ENCODE measurements at regions not wholly inside any gene's neighbourhood (a gene's known extent, or its start where the extent isn't known, plus 50 kb on each side); places are given as distances from the start of the nearest gene placed in this dataset.

DNA sequence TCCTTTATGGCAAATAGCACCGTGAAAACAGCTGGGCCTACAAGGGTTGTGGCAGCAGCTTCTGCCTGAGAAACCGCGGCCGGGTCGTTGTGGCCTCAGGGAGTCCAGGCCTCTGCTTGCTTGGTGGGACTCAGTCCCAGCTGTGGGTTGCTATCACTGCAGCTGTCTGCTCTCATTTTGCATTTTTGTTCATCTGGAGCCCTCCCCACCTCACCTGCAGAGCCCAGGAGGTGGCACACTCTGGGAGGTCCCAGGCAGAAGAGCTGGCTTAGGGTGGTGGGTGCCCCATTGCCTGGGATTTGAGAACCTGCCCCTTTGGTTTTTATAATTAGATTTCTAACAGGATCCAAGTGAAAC lies 138.4 kb downstream of the GADD45G start:
- peaks cover 0 to 10% of the 10 kb centered on the region in 2 donors for H3K4me1 ChIP-seq
- intact Hi-C loops (cut with DNase I; ENCODE audit: low total_unique reads): no loop called here
- no peak overlapping the region for H3K4me3 ChIP-seq
- no peaks in the 10 kb centered on the region for H3K36me3 ChIP-seq
- TF ChIP-seq POLR2A (IDR thresholded peaks at IDR 0.05): no peak
- TF ChIP-seq, protein P1, sequence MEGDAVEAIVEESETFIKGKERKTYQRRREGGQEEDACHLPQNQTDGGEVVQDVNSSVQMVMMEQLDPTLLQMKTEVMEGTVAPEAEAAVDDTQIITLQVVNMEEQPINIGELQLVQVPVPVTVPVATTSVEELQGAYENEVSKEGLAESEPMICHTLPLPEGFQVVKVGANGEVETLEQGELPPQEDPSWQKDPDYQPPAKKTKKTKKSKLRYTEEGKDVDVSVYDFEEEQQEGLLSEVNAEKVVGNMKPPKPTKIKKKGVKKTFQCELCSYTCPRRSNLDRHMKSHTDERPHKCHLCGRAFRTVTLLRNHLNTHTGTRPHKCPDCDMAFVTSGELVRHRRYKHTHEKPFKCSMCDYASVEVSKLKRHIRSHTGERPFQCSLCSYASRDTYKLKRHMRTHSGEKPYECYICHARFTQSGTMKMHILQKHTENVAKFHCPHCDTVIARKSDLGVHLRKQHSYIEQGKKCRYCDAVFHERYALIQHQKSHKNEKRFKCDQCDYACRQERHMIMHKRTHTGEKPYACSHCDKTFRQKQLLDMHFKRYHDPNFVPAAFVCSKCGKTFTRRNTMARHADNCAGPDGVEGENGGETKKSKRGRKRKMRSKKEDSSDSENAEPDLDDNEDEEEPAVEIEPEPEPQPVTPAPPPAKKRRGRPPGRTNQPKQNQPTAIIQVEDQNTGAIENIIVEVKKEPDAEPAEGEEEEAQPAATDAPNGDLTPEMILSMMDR (IDR thresholded peaks at IDR 0.05): no peak
- TF ChIP-seq POLR2AphosphoS5 (IDR thresholded peaks at IDR 0.05): no peak
- H3K27me3 ChIP-seq: peaks cover 0 to 10% of the 10 kb centered on the region in 2 donors
- DNase-seq (ENCODE audit: low spot score in 2 of 2): no peak
- no peak overlapping the region for H3K27ac ChIP-seq
- H3K9me3 ChIP-seq: peaks cover 0 to 6% of the 10 kb centered on the region in 2 donors

DNA sequence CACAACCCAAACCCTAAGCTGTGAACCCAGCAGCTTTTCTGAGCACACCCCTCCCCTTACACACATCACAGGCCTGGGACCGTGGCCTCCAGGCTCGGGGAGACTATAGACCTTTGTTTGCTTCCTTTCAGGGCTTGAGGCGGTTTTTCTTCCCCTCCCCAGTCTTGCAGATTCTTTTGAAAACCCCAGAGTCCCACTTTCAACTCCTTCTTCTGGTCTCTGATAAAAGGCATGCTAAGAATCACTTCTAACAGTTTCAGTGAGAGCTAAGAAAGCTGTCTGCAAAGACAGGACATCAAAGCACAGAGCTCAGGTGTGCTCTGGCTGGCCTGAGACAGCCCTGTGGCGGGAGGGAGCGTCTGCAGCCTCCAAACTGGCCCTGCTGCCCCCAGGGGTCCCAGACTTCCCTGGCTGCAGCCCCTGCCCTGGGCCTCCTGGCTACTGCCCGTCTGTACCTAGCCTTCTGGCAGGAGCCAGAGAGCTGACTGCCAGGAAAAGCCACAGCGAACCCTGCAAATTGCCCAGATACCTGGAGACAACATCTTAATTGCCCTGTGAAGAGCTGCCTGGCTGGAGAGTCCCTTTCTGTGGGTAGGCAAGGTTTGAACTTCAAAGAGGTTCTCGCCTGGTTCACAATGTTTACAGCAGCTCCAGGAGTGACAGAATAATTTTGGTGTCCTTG lies 138.9 kb downstream of the GADD45G start:
- Histone ChIP-seq H3K27me3 (peaks cover 0 to 10% of the 10 kb centered on the region in 2 donors), H3K4me1 (peaks cover 0 to 10% of the 10 kb centered on the region in 2 donors), H3K9me3 (peaks cover 0 to 6% of the 10 kb centered on the region in 2 donors), H3K36me3 (no peaks in the 10 kb centered on the region), H3K4me3 (no peak overlapping the region), H3K27ac (peak overlapping the region in 1 of 2 donors; percentile 11)
- intact Hi-C loops (cut with DNase I; ENCODE audit: low total_unique reads): no loop called here
- TF ChIP-seq POLR2A (IDR thresholded peaks at IDR 0.05) (no peak), POLR2AphosphoS5 (IDR thresholded peaks at IDR 0.05) (no peak)
- TF ChIP-seq, protein P1 (IDR thresholded peaks at IDR 0.05): no peak
- DNase-seq (ENCODE audit: low spot score in 2 of 2): peak in 1 of 2 donors; percentile 50

DNA sequence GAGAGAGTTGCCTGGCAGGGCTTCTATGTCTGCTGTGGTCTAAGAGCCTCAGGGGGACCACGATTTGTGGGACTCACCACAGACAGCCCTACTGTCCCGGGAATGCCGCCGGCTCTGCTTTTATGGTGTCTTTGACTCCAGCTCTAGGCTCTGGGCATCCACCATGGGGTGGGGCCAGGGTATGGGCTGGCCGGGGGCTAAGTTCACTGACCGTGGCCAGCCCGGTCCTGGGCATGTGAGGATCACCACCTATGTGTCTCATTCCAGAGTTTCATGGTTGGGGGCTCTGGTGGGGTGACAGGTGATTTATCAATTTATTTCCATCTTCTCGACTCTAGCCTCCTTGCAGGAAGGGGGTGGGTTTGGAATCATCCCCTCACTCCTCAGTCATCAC lies 139.4 kb downstream of the GADD45G start:
- peaks cover 0 to 6% of the 10 kb centered on the region in 2 donors for H3K9me3 ChIP-seq
- H3K36me3 ChIP-seq: no peaks in the 10 kb centered on the region
- peak overlapping the region in 1 of 2 donors; percentile 11 for H3K27ac ChIP-seq
- no peak for DNase-seq (ENCODE audit: low spot score in 2 of 2)
- intact Hi-C loops (cut with DNase I; ENCODE audit: low total_unique reads): no loop called here
- peaks cover 0 to 10% of the 10 kb centered on the region in 2 donors for H3K4me1 ChIP-seq
- no peak overlapping the region for H3K4me3 ChIP-seq
- no peak for TF ChIP-seq POLR2AphosphoS5 (IDR thresholded peaks at IDR 0.05)
- TF ChIP-seq, protein P1 (IDR thresholded peaks at IDR 0.05): no peak
- TF ChIP-seq POLR2A (IDR thresholded peaks at IDR 0.05): no peak
- H3K27me3 ChIP-seq: peaks cover 0 to 10% of the 10 kb centered on the region in 2 donors

DNA sequence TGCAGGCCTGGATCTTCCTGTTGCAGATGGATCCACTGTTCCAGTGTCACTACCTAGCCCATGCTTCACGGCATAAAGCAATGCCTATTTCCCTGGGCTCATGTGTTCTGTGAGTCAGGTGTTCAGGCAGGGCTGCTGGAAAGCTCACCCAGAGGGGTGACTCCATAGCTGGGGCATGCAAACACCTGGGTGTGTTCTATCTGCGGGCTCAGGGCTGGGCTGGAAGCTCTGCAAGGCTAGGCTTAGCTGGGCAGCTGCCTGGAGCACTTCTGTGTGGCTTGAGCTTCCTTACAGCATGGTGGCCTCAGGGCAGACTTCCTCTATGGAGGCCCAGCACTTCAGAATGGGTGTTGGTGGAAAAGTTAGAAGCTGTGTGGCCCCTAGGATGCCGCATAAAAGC lies 139.9 kb downstream of the GADD45G start:
- Histone ChIP-seq H3K4me3 (no peak overlapping the region), H3K36me3 (no peaks in the 10 kb centered on the region), H3K27me3 (peaks cover 0 to 10% of the 10 kb centered on the region in 2 donors), H3K9me3 (peaks cover 0 to 6% of the 10 kb centered on the region in 2 donors), H3K4me1 (peaks cover 0 to 10% of the 10 kb centered on the region in 2 donors), H3K27ac (peak overlapping the region in 1 of 2 donors; percentile 11)
- intact Hi-C loops (cut with DNase I; ENCODE audit: low total_unique reads): no loop called here
- TF ChIP-seq, protein P1 (IDR thresholded peaks at IDR 0.05): no peak
- no peak for TF ChIP-seq POLR2AphosphoS5 (IDR thresholded peaks at IDR 0.05)
- no peak for TF ChIP-seq POLR2A (IDR thresholded peaks at IDR 0.05)
- DNase-seq (ENCODE audit: low spot score in 2 of 2): no peak

DNA sequence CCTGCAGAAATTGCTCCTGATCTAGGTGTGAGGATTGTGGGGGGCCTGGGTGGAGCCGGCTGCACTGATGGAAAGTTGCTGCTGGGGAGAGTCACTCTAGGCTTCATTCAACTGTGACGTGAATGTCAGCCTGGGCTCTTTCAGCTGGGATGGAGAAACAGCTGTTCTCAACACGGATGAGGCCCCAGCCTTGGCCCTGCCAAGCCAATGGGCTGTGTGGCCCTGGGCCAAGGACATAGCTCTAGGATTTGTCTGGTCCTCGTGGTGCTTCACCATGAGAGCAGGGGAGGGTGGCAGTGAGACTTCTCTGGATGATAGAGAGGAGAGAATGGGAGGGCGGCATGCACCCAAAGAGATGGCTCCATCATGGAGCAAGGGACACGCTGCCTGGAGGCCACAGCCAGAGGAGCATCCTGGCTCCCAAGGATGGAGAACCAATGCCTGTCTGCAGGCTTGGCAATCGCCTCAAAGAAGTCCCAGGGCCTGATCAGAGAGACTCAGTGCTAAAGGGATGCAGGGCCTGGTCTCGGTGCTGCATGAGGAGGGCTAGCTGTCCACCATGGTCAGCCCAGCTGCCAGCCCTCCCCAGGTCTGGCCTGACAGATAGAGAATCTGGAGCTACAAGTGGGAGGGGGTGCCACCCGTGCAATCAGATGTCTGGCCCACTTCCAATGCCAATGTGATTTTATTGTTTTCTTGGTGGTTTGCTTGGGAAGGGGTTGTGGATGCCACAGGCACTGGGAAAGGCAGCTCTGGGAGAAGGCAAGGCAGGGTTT lies 141.0 kb downstream of the GADD45G start:
- H3K4me3 ChIP-seq: no peak overlapping the region
- peaks cover 0 to 6% of the 10 kb centered on the region in 2 donors for H3K9me3 ChIP-seq
- intact Hi-C loops (cut with DNase I; ENCODE audit: low total_unique reads): no loop called here
- H3K36me3 ChIP-seq: no peaks in the 10 kb centered on the region
- H3K27me3 ChIP-seq: peaks cover 0 to 10% of the 10 kb centered on the region in 2 donors
- no peak for DNase-seq (ENCODE audit: low spot score in 2 of 2)
- peaks cover 0 to 10% of the 10 kb centered on the region in 2 donors for H3K4me1 ChIP-seq
- no peak overlapping the region for H3K27ac ChIP-seq
- no peak for TF ChIP-seq POLR2AphosphoS5 (IDR thresholded peaks at IDR 0.05)
- TF ChIP-seq, protein P1 (IDR thresholded peaks at IDR 0.05): no peak
- TF ChIP-seq POLR2A (IDR thresholded peaks at IDR 0.05): no peak

All from breast epithelium (tissue), 4 donors.